ENCODE measurements at regions not wholly inside any gene's neighbourhood (a gene's known extent, or its start where the extent isn't known, plus 50 kb on each side); places are given as distances from the start of the nearest gene placed in this dataset.

- no peak for DNase-seq
- no peak for TF ChIP-seq CTCF (IDR thresholded peaks at IDR 0.05; ENCODE audit: low read depth, low read length)
- Histone ChIP-seq H3K27me3 (ENCODE audit: insufficient read depth, low read depth, severe bottlenecking) (no peaks in the 10 kb centered on the region), H3K36me3 (no peaks in the 10 kb centered on the region), H3K9me3 (ENCODE audit: severe bottlenecking) (no peaks in the 10 kb centered on the region), H3K4me3 (ENCODE audit: low read depth, low read length) (no peak overlapping the region), H3K27ac (no peak overlapping the region)
Measured at GRCh38 chr13:58963321-58963720, 1200.4 kb downstream of the DIAPH3 start.

GRCh38 chr13:58964048-58964447, 1199.7 kb downstream of the DIAPH3 start:
- DNase-seq: no peak
- no peaks in the 10 kb centered on the region for H3K36me3 ChIP-seq
- H3K9me3 ChIP-seq (ENCODE audit: severe bottlenecking): no peaks in the 10 kb centered on the region
- H3K27ac ChIP-seq: no peak overlapping the region
- no peaks in the 10 kb centered on the region for H3K27me3 ChIP-seq (ENCODE audit: insufficient read depth, low read depth, severe bottlenecking)
- no peak for TF ChIP-seq CTCF (IDR thresholded peaks at IDR 0.05; ENCODE audit: low read depth, low read length)
- H3K4me3 ChIP-seq (ENCODE audit: low read depth, low read length): no peak overlapping the region

- TF ChIP-seq CTCF (IDR thresholded peaks at IDR 0.05; ENCODE audit: low read depth, low read length): no peak
- H3K27ac ChIP-seq: no peak overlapping the region
- DNase-seq: no peak
- no peaks in the 10 kb centered on the region for H3K9me3 ChIP-seq (ENCODE audit: severe bottlenecking)
- no peak overlapping the region for H3K4me3 ChIP-seq (ENCODE audit: low read depth, low read length)
- no peaks in the 10 kb centered on the region for H3K27me3 ChIP-seq (ENCODE audit: insufficient read depth, low read depth, severe bottlenecking)
- H3K36me3 ChIP-seq: no peaks in the 10 kb centered on the region
Measured at GRCh38 chr13:58977085-58977484, 1186.6 kb downstream of the DIAPH3 start.

GRCh38 chr13:58978331-58978730, 1185.4 kb downstream of the DIAPH3 start:
- H3K9me3 ChIP-seq (ENCODE audit: severe bottlenecking): no peaks in the 10 kb centered on the region
- no peak overlapping the region for H3K4me3 ChIP-seq (ENCODE audit: low read depth, low read length)

GRCh38 chr13:58979851-58980250, 1183.9 kb downstream of the DIAPH3 start:
- no peak for TF ChIP-seq CTCF (IDR thresholded peaks at IDR 0.05; ENCODE audit: low read depth, low read length)
- Histone ChIP-seq H3K36me3 (no peaks in the 10 kb centered on the region), H3K27ac (no peak overlapping the region), H3K27me3 (ENCODE audit: insufficient read depth, low read depth, severe bottlenecking) (no peaks in the 10 kb centered on the region), H3K4me3 (ENCODE audit: low read depth, low read length) (no peak overlapping the region), H3K9me3 (ENCODE audit: severe bottlenecking) (no peaks in the 10 kb centered on the region)
- no peak for DNase-seq

More at GRCh38 chr13:58978331-58978730, 1185.4 kb downstream of the DIAPH3 start:
- DNase-seq: no peak
- Histone ChIP-seq H3K27me3 (ENCODE audit: insufficient read depth, low read depth, severe bottlenecking) (no peaks in the 10 kb centered on the region), H3K36me3 (no peaks in the 10 kb centered on the region), H3K27ac (no peak overlapping the region)
- no peak for TF ChIP-seq CTCF (IDR thresholded peaks at IDR 0.05; ENCODE audit: low read depth, low read length)

- no peak for TF ChIP-seq CTCF (IDR thresholded peaks at IDR 0.05; ENCODE audit: low read depth, low read length)
- Histone ChIP-seq H3K27ac (no peak overlapping the region), H3K27me3 (ENCODE audit: insufficient read depth, low read depth, severe bottlenecking) (no peaks in the 10 kb centered on the region), H3K4me3 (ENCODE audit: low read depth, low read length) (no peak overlapping the region), H3K9me3 (ENCODE audit: severe bottlenecking) (no peaks in the 10 kb centered on the region), H3K36me3 (no peaks in the 10 kb centered on the region)
- no peak for DNase-seq
Measured at GRCh38 chr13:58985845-58986244, 1177.9 kb downstream of the DIAPH3 start.

Measured in WERI-Rb-1 (cell line).